Astrocyte (in vitro differentiated cells and primary cell): ENCODE measurements at regions not wholly inside any gene's neighbourhood (a gene's known extent, or its start where the extent isn't known, plus 50 kb on each side); places are given as distances from the start of the nearest gene placed in this dataset.

Source experiments
- EZH2 ChIP-seq: IDR thresholded peaks from 2 replicates; pipeline ENCODE4 v1.6.1; 2012; ENCODE audit warnings: mild to moderate bottlenecking, low read length, inconsistent platforms; ENCODE audit not compliant: insufficient read depth
- TF ChIP-seq, protein P1 (sequence below): IDR thresholded peaks from 2 replicates; pipeline ENCODE4 v1.5.1; 2011; ENCODE audit warnings: low read depth, mild to moderate bottlenecking, inconsistent platforms, low read length, moderate library complexity; ENCODE audit not compliant: insufficient read depth

GRCh38 chr16:80191928-80192327 lies 348.9 kb upstream of the DYNLRB2 start:
- TF ChIP-seq EZH2 = no peak
- TF ChIP-seq, protein P1, sequence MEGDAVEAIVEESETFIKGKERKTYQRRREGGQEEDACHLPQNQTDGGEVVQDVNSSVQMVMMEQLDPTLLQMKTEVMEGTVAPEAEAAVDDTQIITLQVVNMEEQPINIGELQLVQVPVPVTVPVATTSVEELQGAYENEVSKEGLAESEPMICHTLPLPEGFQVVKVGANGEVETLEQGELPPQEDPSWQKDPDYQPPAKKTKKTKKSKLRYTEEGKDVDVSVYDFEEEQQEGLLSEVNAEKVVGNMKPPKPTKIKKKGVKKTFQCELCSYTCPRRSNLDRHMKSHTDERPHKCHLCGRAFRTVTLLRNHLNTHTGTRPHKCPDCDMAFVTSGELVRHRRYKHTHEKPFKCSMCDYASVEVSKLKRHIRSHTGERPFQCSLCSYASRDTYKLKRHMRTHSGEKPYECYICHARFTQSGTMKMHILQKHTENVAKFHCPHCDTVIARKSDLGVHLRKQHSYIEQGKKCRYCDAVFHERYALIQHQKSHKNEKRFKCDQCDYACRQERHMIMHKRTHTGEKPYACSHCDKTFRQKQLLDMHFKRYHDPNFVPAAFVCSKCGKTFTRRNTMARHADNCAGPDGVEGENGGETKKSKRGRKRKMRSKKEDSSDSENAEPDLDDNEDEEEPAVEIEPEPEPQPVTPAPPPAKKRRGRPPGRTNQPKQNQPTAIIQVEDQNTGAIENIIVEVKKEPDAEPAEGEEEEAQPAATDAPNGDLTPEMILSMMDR = no peak
